GM19043 (cell line): ENCODE measurements at regions not wholly inside any gene's neighbourhood (a gene's known extent, or its start where the extent isn't known, plus 50 kb on each side); places are given as distances from the start of the nearest gene placed in this dataset.
A peak's percentile ranks its signal among the peaks of the same experiment; 100 is the strongest.
"Not testable (repeated sequence)": the region's sequence is repeated elsewhere in the genome, so short reads cannot be mapped to it uniquely, and the experiment has no call there.

Experiments used
- ATAC-seq: cut with Tn5 transposase; IDR thresholded peaks from one replicate; pipeline ENCODE4 v1.9.1; 2021; ENCODE audit warnings: low read depth; ENCODE audit not compliant: unreplicated experiment

- ATAC-seq: no peak
Observed at GRCh38 chr5:124954784-124955183, 208.3 kb upstream of the ZNF608 start.

GRCh38 chr5:124956471-124957029 lies 210.1 kb upstream of the ZNF608 start:
- ATAC-seq: no peak

DNA sequence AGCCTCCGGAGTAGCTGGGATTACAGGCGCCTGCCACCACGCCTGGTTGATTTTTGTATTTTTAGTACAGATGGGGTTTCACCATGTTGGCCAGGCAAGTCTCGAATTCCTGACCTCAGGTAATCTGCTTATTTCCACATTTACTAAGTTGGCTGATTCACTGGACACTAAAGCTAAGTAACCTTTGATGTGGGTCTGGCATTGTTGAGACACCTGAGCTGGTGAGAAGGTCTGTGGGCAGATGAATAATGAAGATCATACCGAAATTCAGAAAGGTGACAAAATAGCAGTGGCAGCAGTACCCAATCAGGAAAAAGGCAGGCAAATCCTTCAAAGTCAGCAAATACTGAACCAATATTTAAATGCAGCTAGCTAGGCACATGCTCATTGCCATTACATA lies 210.6 kb upstream of the ZNF608 start:
- no peak for ATAC-seq

DNA sequence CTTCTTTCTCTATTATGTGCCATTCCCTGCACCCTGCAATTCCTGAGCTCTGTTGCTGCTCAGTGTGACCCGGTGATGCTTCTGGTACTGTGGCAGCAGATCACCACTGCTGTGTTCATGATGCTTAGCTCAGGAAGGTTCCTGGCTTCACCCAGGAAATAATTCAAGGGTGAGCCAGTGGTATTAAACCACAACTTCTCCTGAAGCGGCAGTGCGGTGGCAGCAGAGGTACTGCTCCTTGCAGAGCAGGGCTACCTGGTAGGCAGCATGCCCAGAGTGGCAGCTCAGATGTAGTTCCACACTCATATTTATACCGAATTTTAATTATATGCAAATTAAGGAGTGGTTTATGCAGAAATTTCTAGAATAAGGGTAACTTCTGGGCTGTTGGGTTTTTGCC lies 213.8 kb upstream of the ZNF608 start:
- ATAC-seq: no peak

- no peak for ATAC-seq
Observed at GRCh38 chr5:124961521-124961920, 215.1 kb upstream of the ZNF608 start.

GRCh38 chr5:124962111-124962510 lies 215.7 kb upstream of the ZNF608 start:
- ATAC-seq: no peak

- ATAC-seq: no peak
Observed at GRCh38 chr5:124962735-124963134, 216.3 kb upstream of the ZNF608 start.

- ATAC-seq: no peak
Observed at GRCh38 chr5:124963236-124963919, 216.9 kb upstream of the ZNF608 start.

DNA sequence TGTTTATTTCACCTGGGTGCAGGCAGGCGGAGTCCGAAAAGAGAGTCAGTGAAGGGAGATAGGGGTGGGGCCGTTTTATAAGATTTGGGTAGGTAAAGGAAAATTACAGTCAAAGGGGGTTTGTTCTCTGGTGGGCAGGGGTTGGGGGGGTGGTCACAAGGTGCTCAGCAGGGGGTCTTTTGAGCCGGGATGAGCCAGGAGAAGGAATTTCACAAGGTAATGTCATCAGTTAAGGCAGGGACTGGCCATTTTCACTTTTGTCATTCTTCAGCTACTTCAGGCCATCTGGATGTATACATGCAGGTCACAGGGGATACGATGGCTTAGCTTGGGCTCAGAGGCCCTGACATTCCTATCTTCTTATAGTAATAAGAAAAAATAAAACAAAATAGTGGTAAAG lies 220.3 kb upstream of the ZNF608 start:
- not testable (repeated sequence) for ATAC-seq

GRCh38 chr5:124970381-124970780 lies 223.9 kb upstream of the ZNF608 start:
- ATAC-seq: not testable (repeated sequence)

DNA sequence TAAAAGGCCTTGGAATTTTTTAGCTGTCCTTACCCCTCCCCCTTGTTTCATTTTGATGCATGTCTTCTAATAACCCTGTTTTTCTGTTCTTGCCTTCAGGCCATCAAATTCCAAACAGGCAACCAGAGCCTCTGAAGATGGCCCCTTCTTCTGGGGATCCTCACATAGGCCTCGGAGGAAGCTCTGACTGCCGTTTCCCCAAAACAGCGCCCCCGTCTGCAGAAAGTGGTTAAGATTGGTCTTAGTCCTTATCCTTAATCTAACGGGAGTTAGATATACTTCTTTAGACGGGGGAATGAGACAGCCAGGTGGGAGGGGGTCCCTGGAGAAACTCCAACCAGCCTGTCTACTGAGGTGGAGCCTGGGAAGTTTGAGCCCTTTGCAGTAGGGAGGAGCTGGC lies 226.3 kb upstream of the ZNF608 start:
- no peak for ATAC-seq

DNA sequence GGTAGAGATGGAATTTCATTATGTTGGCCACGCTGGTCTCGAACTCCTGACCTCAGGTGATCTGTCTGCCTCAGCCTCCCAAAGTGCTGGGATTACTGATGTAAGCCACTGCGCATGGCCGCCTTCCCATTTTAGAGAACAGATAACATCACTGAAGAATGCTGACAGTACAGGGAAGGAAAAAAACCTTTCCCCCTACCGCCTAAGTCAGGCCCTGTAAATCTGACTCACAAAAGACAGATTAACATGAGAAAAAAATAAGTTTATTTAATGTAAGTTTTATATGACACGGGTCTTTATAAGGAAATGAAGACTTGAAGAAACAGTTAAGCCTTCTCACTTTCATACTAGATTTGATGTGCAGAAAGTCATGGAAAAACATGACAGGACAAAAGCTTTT lies 227.2 kb upstream of the ZNF608 start:
- no peak for ATAC-seq

- no peak for ATAC-seq
Observed at GRCh38 chr5:124976086-124976485, 229.6 kb upstream of the ZNF608 start.

GRCh38 chr5:124979251-124979650 lies 232.8 kb upstream of the ZNF608 start:
- no peak for ATAC-seq

GRCh38 chr5:124980163-124980941 lies 233.9 kb upstream of the ZNF608 start:
- ATAC-seq: peak; percentile 95

GRCh38 chr5:124981901-124982300 lies 235.5 kb upstream of the ZNF608 start:
- ATAC-seq: no peak

DNA sequence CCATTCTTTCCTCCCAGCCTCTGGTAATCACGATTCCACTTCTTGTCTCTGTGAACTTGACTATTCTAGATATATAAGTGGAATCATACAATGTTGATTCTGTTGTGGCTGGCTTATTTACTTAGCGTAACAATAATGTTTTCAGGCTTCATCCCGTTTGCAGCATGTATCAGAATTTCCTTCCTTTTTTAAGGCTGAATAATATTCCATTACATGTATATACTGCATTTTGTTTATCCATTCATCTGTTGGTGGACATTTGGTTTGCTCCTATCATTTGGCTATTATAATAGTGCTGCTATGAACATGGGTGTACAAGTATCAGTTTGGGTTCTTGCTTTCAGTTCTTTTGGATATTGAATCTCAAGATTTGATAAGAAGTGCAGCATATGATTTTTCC lies 239.7 kb upstream of the ZNF608 start:
- ATAC-seq: no peak

GRCh38 chr5:124986667-124987066 lies 240.2 kb upstream of the ZNF608 start:
- no peak for ATAC-seq

- not testable (repeated sequence) for ATAC-seq
Observed at GRCh38 chr5:124987786-124988185, 241.3 kb upstream of the ZNF608 start.

GRCh38 chr5:124990723-124991122 lies 244.3 kb upstream of the ZNF608 start:
- ATAC-seq: no peak

- no peak for ATAC-seq
Observed at GRCh38 chr5:124995421-124995820, 249.0 kb upstream of the ZNF608 start.
